HG03135 (cell line): ENCODE measurements at regions not wholly inside any gene's neighbourhood (a gene's known extent, or its start where the extent isn't known, plus 50 kb on each side); places are given as distances from the start of the nearest gene placed in this dataset.
A peak's percentile ranks its signal among the peaks of the same experiment; 100 is the strongest.
"Not testable (repeated sequence)": the region's sequence is repeated elsewhere in the genome, so short reads cannot be mapped to it uniquely, and the experiment has no call there.

ENCODE experiments used
- ATAC-seq: cut with Tn5 transposase; IDR thresholded peaks from one replicate; pipeline ENCODE4 v1.9.1; 2021; ENCODE audit warnings: mild to moderate bottlenecking, moderate library complexity; ENCODE audit not compliant: unreplicated experiment

GRCh38 chr4:53722110-53722509, 130.8 kb upstream of the LNX1 start:
- ATAC-seq = no peak

GRCh38 chr4:53721263-53721662, 130.0 kb upstream of the LNX1 start:
- no peak for ATAC-seq

GRCh38 chr4:53720776-53721175, 129.5 kb upstream of the LNX1 start:
- ATAC-seq = no peak

- no peak for ATAC-seq
These were observed 125.8 kb upstream of the LNX1 start for GRCh38 chr4:53717064-53717549.

- ATAC-seq = no peak
These were observed 125.3 kb upstream of the LNX1 start for GRCh38 chr4:53716471-53717063.

- no peak for ATAC-seq
These were observed 124.7 kb upstream of the LNX1 start for GRCh38 chr4:53716011-53716410.

- ATAC-seq = no peak
These were observed 123.2 kb upstream of the LNX1 start for GRCh38 chr4:53714236-53715140.

- ATAC-seq = no peak
These were observed 122.5 kb upstream of the LNX1 start for GRCh38 chr4:53713767-53714166.

- no peak for ATAC-seq
These were observed 122.0 kb upstream of the LNX1 start for GRCh38 chr4:53713296-53713695.

- no peak for ATAC-seq
These were observed 121.2 kb upstream of the LNX1 start for GRCh38 chr4:53712408-53713020.

GRCh38 chr4:53711926-53712325, 120.6 kb upstream of the LNX1 start:
- no peak for ATAC-seq

- ATAC-seq = no peak
These were observed 118.4 kb upstream of the LNX1 start for GRCh38 chr4:53709693-53710092.

- ATAC-seq = no peak
These were observed 116.2 kb upstream of the LNX1 start for GRCh38 chr4:53707491-53707890.

- no peak for ATAC-seq
These were observed 115.2 kb upstream of the LNX1 start for GRCh38 chr4:53706422-53707032.

- ATAC-seq = no peak
These were observed 114.7 kb upstream of the LNX1 start for GRCh38 chr4:53705972-53706371.

- no peak for ATAC-seq
These were observed 114.0 kb upstream of the LNX1 start for GRCh38 chr4:53705151-53705764.

GRCh38 chr4:53704329-53704728, 113.0 kb upstream of the LNX1 start:
- ATAC-seq = no peak

GRCh38 chr4:53703267-53703655, 112.0 kb upstream of the LNX1 start:
- no peak for ATAC-seq

- peak; percentile 80 for ATAC-seq
These were observed 111.3 kb upstream of the LNX1 start for GRCh38 chr4:53702334-53703266.

GRCh38 chr4:53701260-53701659, 110.0 kb upstream of the LNX1 start:
- ATAC-seq = not testable (repeated sequence)
